MM.1S (cell line): ENCODE measurements at regions not wholly inside any gene's neighbourhood (a gene's known extent, or its start where the extent isn't known, plus 50 kb on each side); places are given as distances from the start of the nearest gene placed in this dataset.

Source experiments
- EZH2 ChIP-seq: fragments of 300-600 bp; sonication (generic); optimal IDR thresholded peaks from 2 replicates; pipeline ENCODE3; 2017; ENCODE audit warnings: low read depth, mild to moderate bottlenecking, antibody characterized with exemption, low read length, mixed read lengths
- TF ChIP-seq, protein P1 (sequence below): fragments of 300-600 bp; sonication (generic); IDR thresholded peaks from 2 replicates; pipeline ENCODE4 v1.5.1; 2016; ENCODE audit warnings: antibody characterized with exemption, low read length, mixed read lengths

DNA sequence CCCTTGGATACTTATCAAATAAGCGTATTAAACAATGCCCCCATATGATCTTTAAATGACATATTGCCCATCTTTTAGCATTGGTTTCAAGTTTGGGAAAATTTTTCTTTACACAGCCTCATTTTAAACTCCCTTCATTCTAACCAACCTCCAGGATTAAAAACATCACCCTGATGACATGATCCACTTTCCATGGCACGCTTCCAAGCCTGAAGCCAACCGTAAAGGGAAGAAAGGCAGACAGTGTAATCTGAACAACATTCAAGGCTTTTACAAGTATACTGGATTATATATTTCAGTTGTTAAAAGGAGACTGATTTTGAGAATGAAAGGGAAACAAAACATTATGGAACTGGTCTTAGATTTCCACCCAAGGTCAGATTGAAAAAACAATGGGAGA is 1721.9 kb downstream of the OLFM4 start:
- TF ChIP-seq, protein P1, sequence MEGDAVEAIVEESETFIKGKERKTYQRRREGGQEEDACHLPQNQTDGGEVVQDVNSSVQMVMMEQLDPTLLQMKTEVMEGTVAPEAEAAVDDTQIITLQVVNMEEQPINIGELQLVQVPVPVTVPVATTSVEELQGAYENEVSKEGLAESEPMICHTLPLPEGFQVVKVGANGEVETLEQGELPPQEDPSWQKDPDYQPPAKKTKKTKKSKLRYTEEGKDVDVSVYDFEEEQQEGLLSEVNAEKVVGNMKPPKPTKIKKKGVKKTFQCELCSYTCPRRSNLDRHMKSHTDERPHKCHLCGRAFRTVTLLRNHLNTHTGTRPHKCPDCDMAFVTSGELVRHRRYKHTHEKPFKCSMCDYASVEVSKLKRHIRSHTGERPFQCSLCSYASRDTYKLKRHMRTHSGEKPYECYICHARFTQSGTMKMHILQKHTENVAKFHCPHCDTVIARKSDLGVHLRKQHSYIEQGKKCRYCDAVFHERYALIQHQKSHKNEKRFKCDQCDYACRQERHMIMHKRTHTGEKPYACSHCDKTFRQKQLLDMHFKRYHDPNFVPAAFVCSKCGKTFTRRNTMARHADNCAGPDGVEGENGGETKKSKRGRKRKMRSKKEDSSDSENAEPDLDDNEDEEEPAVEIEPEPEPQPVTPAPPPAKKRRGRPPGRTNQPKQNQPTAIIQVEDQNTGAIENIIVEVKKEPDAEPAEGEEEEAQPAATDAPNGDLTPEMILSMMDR: no peak
- TF ChIP-seq EZH2: no peak
